Ectodermal cell (in vitro differentiated cells): ENCODE measurements at regions not wholly inside any gene's neighbourhood (a gene's known extent, or its start where the extent isn't known, plus 50 kb on each side); places are given as distances from the start of the nearest gene placed in this dataset.

Experiments
- H3K27ac ChIP-seq: 2 replicates; pipeline ENCODE4 v1.7.0; 2013; ENCODE audit warnings: mild to moderate bottlenecking, low read depth, low read length; ENCODE audit not compliant: insufficient read depth, poor library complexity, severe bottlenecking
- H3K27me3 ChIP-seq: 2 replicates; pipeline ENCODE4 v1.7.0; 2013; ENCODE audit warnings: mild to moderate bottlenecking, low read length; ENCODE audit not compliant: insufficient read depth, control insufficient read depth, poor library complexity, severe bottlenecking
- H3K36me3 ChIP-seq: one replicate; pipeline ENCODE4 v1.7.0; 2013; ENCODE audit warnings: low read length; ENCODE audit not compliant: control insufficient read depth, insufficient read depth
- H3K4me1 ChIP-seq: one replicate; pipeline ENCODE4 v1.7.0; 2013; ENCODE audit warnings: low read length; ENCODE audit not compliant: control insufficient read depth, insufficient read depth
- H3K4me3 ChIP-seq: 2 replicates; pipeline ENCODE4 v1.7.0; 2013; ENCODE audit warnings: low read depth, low read length, control low read depth; ENCODE audit not compliant: insufficient read depth
- H3K9me3 ChIP-seq: 2 replicates; pipeline ENCODE4 v1.7.0; 2013; ENCODE audit warnings: mild to moderate bottlenecking, low read length, moderate library complexity; ENCODE audit not compliant: control insufficient read depth
- WGBS, 2 experiments: methylation state at CpG; one replicate each; pipeline ENCODE4 v1.1.7; 2013; ENCODE audit warnings: missing lambda C conversion rate in 2 of 2; 5-methylcytosine and 5-hydroxymethylcytosine counted together

DNA sequence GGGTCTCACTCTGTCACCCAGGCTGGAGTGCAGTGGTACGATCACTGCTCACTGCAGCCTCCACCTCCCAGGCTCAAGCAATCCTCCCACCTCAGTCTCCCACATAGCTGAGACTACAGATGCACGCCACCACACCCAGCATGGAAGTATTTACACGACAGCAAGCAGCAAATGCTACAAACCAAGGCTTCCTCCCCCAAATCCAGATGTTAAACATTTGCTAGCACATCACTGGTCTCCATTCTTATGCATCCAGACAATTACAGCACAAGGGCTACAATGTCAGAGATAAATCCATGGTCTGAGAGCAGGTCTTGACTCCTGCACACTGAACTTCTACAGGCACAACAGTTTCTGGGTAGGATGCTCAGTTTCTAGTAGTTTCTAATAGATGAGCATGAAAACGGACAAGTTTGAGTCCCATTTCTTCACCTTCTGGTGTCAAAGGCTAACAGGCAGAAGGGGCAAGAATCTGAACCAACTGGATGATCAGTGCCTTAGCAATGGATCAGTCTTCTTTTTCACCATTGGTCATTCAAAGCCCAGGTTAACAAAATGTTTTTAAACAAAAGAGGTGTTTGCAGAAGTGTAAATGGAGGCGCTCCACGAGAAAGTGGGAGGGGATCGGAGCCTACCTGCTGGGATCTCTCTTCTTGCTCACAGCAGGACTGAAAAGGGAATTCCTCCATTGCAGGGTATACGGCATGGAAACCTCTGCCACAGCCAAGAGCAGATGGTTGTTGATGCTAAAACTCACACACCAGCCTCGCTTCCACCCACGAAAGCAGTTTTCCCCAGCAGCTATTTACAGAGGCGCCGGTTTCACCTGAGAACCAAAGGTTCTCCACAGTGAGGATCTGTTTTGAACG, 135.0 kb upstream of the ARL4C start:
- Histone ChIP-seq H3K4me1 (peaks cover 27% of the 10 kb centered on the region), H3K4me3 (no peak overlapping the region), H3K27ac (no peak overlapping the region), H3K27me3 (no peaks in the 10 kb centered on the region), H3K36me3 (no peaks in the 10 kb centered on the region), H3K9me3 (no peaks in the 10 kb centered on the region)
- WGBS, 2 experiments: 23 to 28% methylated on average over 13 of the region's 13 CpGs

DNA sequence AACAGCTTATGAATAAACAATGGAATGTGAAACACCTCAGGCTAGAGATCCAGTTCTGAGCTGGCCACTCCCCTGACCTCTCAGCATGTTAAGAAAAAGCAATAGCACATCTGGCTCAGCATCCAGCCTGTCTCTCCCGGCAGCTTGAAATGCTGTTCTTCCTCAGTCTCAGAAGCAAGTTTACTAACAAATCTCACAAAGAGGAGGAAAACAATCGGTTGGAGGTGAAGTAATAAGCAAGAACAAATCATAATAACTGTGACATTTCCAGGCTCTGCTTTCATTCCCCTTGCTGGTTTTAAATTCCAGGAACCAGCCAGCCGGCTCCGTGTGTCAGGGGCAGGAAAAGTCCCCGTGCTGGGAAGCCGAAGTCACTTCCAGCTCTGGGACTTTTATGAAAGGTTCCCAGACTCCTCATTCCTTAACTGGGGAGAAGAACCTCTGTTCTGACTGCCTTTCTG, 133.9 kb upstream of the ARL4C start:
- Histone ChIP-seq H3K9me3 (no peaks in the 10 kb centered on the region), H3K27ac (no peak overlapping the region), H3K4me3 (no peak overlapping the region), H3K27me3 (no peaks in the 10 kb centered on the region), H3K4me1 (peaks cover 27% of the 10 kb centered on the region), H3K36me3 (no peaks in the 10 kb centered on the region)
- WGBS, 2 experiments: 25 to 37% methylated on average over 5 to 6 of the region's 6 CpGs

DNA sequence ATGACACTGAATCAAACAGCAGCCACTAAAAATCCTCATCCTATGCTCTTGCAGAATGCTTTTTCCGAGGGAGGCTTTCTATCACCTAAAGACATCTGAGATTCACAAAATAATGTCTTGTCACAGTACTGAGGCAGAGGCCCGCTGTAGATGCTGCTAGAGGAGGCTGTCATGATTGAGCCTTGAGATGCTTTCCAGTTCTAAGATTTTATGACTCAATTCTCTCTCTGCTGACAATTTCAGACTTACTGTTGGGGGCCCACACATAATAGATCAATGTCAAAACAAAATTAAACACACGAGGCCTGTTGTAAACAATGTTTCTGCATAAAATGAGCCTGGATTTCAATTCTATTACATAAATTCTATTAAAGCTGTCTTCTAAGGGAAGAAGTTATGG, 132.7 kb upstream of the ARL4C start:
- H3K4me3 ChIP-seq: no peak overlapping the region
- H3K27ac ChIP-seq: no peak overlapping the region
- 89 to 90% methylated on average over 2 to 3 of the region's 3 CpGs for WGBS, 2 experiments
- H3K4me1 ChIP-seq: peaks cover 27% of the 10 kb centered on the region
- H3K27me3 ChIP-seq: no peaks in the 10 kb centered on the region
- H3K36me3 ChIP-seq: no peaks in the 10 kb centered on the region
- H3K9me3 ChIP-seq: no peaks in the 10 kb centered on the region

DNA sequence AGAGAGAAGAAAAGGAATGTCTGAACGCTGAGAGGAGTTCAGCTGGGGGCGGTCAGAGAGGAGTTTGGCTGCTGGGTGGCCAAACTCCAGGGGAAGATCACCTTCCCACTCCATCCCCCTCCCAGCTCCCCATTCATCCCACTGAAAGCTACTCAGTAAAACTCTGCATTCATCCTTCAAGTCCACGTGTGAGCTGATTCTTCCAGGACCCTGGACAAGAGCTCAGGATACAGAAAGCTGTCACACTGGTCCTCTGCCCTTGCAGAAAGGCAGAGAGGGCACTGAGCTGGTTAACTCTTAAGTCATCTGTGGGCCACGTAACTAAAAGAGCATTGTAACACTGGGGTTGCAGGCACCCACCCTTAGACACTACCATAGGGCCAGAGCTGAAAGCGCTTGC, 132.1 kb upstream of the ARL4C start:
- Histone ChIP-seq H3K27me3 (no peaks in the 10 kb centered on the region), H3K36me3 (no peaks in the 10 kb centered on the region), H3K4me1 (peaks cover 27% of the 10 kb centered on the region), H3K27ac (no peak overlapping the region), H3K4me3 (no peak overlapping the region), H3K9me3 (no peaks in the 10 kb centered on the region)
- WGBS, 2 experiments: 78 to 81% methylated on average over 5 of the region's 5 CpGs

DNA sequence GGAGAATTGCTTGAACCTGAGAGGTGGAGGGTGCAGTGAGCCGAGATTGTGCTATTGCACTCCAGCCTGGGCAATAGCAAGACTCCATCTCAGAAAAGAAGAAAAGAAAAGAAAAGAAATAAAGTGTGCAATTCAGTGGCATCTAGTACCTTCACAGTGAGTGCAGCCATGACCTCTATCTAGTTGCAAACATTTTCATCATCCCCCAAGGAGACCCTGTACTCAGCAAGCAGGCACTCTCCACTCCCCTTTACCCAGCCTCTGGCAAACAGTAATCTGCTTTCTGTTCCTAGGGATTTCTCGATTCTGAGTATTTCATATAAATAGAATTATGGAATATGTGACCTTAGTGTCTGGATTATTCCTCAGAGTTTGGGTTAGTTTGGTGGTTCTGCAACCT, 130.4 kb upstream of the ARL4C start:
- WGBS, 2 experiments: 94 to 96% methylated on average over 2 of the region's 2 CpGs

DNA sequence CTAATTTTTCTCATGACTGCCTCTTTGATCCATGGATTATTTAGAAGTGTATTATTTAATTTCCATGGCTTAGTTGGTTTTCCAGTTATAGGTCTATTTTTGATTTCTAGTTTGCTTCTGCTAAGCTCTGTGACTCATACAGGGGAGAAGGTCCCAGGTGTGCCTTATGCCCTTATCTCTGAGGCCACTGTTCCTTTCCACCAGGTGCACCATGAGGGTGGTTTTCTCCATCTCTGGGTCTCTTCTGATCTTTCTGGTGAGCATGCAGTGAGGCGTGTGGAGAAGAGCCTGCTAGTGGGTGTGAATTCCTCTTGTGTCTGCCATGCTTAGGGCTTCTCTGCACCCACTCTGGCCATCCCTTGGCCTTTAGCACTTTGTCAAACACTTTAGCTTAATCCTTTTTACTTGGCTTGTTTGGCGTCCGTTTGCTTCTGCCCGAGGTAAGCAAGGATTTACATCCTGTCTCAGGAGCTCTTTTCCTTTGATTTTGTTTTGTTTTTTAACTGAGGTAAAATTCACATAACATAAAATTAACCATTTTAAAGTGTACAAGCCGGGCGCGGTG, 129.8 kb upstream of the ARL4C start:
- no peaks in the 10 kb centered on the region for H3K27me3 ChIP-seq
- no peak overlapping the region for H3K4me3 ChIP-seq
- no peaks in the 10 kb centered on the region for H3K36me3 ChIP-seq
- 92 to 94% methylated on average over 7 of the region's 7 CpGs for WGBS, 2 experiments
- peaks cover 18% of the 10 kb centered on the region for H3K4me1 ChIP-seq
- no peaks in the 10 kb centered on the region for H3K9me3 ChIP-seq
- no peak overlapping the region for H3K27ac ChIP-seq

More for the DNA sequence above, 130.4 kb upstream of the ARL4C start:
- H3K4me3 ChIP-seq: no peak overlapping the region
- H3K9me3 ChIP-seq: no peaks in the 10 kb centered on the region
- no peak overlapping the region for H3K27ac ChIP-seq
- no peaks in the 10 kb centered on the region for H3K27me3 ChIP-seq
- H3K36me3 ChIP-seq: no peaks in the 10 kb centered on the region
- H3K4me1 ChIP-seq: peaks cover 24% of the 10 kb centered on the region

DNA sequence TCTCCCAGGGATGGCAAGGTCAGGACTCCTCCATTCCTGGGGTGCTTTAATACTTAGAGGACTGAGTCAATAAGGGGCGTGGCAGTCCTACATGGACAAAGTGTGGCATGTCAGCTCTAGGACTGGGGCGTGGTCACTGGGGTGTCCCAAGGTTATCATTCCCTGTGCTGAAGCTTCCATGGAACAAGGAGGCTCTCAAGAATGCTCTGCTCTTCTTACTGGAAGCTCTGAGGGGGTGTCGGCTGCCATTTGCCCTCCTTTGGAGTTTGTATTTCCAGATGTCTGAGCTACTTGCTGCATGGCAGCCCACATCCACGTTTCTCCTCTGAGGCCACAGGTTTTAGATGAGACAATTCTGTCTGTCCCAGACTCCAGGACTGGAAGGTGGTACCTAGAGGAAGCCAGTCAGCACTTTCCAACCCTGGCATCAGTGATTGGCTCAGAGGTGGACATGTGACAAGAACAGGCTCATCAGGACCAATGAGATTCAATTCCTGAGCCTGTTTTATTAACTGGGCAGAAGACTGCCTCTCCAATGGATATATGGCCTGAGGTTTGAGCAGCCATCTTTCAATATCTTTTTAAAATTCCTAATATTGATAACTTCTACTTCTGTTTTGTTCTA, 128.9 kb upstream of the ARL4C start:
- Histone ChIP-seq H3K4me1 (peaks cover 12% of the 10 kb centered on the region), H3K9me3 (no peaks in the 10 kb centered on the region), H3K36me3 (no peaks in the 10 kb centered on the region), H3K27ac (no peak overlapping the region), H3K4me3 (no peak overlapping the region), H3K27me3 (no peaks in the 10 kb centered on the region)
- 94 to 97% methylated on average over 4 of the region's 4 CpGs for WGBS, 2 experiments

DNA sequence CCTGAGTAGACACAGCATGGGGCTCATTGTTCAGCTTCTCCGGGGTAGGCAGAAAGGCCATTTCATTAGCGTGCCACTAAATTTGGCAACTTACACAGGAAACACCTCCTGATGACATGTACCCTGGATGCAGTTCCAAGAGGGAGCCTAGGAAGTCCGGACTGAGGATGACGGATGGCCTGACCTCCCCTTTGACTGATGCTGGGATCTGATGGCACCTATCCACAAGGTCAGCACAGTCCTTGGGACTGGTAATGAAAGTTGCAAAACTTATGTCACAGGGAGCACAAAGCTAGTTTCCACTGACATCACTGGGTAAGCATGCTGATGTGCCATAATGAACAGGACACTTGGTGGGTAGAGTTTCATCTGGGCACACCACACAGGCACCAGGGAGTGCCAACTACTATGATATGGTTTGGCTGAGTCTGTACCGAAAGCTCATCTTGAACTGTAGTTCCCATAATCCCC, 126.7 kb upstream of the ARL4C start:
- Histone ChIP-seq H3K36me3 (no peaks in the 10 kb centered on the region), H3K4me1 (peaks cover 6% of the 10 kb centered on the region), H3K4me3 (no peak overlapping the region), H3K27ac (no peak overlapping the region), H3K9me3 (no peaks in the 10 kb centered on the region), H3K27me3 (no peaks in the 10 kb centered on the region)
- 70 to 74% methylated on average over 5 of the region's 5 CpGs for WGBS, 2 experiments

DNA sequence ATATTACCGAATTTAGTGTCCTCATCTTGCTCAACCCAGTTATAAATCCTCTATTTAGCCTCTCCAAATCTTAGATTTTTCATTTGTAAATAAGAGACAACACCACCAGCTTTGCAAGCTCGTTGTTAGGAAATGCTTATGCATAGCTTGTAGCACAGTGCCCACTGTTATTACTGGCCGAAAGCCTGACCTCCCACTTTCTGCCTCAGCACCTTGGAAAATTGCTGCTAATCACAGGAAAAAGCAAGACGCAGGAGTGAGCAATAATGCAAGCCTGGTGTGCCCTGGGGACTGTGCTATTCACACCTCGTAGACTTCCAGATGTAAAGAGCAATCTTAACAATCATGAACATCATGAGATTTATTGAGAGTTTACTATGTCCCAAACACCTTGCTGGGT, 124.2 kb upstream of the ARL4C start:
- Histone ChIP-seq H3K4me3 (no peak overlapping the region), H3K27me3 (no peaks in the 10 kb centered on the region), H3K36me3 (no peaks in the 10 kb centered on the region), H3K4me1 (peaks cover 6% of the 10 kb centered on the region), H3K9me3 (no peaks in the 10 kb centered on the region), H3K27ac (no peak overlapping the region)
- WGBS, 2 experiments: 90 to 93% methylated on average over 5 of the region's 5 CpGs

DNA sequence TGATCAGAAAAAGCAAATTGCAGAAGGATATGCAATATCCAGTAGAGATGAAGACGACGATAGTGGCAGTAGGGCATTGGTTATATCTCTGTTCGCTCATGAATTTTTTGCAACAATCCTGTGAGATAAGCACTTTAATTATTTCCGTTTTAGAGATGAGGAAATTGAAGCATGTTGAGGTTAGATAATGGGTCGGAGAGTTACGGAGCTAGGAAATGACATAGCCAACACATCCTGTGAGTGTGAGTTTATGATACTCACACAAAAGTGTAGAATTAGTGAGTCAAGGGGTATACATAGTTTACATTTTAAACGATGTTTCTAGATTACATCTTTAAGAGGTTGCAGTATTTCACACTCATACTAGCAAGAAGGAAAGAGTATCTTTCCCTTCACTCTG, 123.1 kb upstream of the ARL4C start:
- H3K27me3 ChIP-seq: no peaks in the 10 kb centered on the region
- H3K36me3 ChIP-seq: no peaks in the 10 kb centered on the region
- H3K4me1 ChIP-seq: peaks cover 6% of the 10 kb centered on the region
- H3K27ac ChIP-seq: no peak overlapping the region
- no peaks in the 10 kb centered on the region for H3K9me3 ChIP-seq
- H3K4me3 ChIP-seq: no peak overlapping the region
- WGBS, 2 experiments: 97% methylated on average over 6 to 7 of the region's 7 CpGs
